Panc1 (cell line): ENCODE measurements at regions not wholly inside any gene's neighbourhood (a gene's known extent, or its start where the extent isn't known, plus 50 kb on each side); places are given as distances from the start of the nearest gene placed in this dataset.

Experiments used
- CTCF ChIP-seq: fragments of 450-650 bp; IDR thresholded peaks from 2 replicates; pipeline ENCODE4 v1.5.1; 2017; ENCODE audit warnings: mild to moderate bottlenecking
- POLR2AphosphoS5 ChIP-seq: IDR thresholded peaks from 2 replicates; pipeline ENCODE4 v1.6.1; 2012; ENCODE audit warnings: mild to moderate bottlenecking, low read depth, low read length, moderate library complexity

- no peak for TF ChIP-seq CTCF
- no peak for TF ChIP-seq POLR2AphosphoS5
Measured at GRCh38 chr6:74927299-74927698, 278.6 kb downstream of the COL12A1 start.
